ENCODE measurements at regions not wholly inside any gene's neighbourhood (a gene's known extent, or its start where the extent isn't known, plus 50 kb on each side); places are given as distances from the start of the nearest gene placed in this dataset.

DNA sequence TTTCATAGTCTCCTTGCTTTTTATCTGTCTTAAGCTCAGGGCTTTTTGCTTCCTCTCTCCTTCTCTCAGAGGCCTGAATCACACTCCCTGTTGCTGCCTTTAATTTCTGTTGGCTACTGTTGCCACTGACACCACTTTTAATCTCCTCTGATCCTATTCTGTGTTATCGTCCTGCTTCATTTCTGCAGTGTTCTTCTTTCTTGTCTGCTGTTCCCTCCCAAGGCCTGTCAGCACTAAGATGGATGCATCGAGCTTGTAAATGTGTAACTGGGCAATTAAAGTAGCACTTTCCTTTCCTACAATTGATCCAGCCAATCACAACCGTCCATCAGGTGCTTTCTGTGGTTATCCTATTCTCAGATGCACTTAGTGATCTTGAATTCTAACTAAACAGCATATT, 71.3 kb upstream of the VEPH1 start:
- TF ChIP-seq, protein P1, sequence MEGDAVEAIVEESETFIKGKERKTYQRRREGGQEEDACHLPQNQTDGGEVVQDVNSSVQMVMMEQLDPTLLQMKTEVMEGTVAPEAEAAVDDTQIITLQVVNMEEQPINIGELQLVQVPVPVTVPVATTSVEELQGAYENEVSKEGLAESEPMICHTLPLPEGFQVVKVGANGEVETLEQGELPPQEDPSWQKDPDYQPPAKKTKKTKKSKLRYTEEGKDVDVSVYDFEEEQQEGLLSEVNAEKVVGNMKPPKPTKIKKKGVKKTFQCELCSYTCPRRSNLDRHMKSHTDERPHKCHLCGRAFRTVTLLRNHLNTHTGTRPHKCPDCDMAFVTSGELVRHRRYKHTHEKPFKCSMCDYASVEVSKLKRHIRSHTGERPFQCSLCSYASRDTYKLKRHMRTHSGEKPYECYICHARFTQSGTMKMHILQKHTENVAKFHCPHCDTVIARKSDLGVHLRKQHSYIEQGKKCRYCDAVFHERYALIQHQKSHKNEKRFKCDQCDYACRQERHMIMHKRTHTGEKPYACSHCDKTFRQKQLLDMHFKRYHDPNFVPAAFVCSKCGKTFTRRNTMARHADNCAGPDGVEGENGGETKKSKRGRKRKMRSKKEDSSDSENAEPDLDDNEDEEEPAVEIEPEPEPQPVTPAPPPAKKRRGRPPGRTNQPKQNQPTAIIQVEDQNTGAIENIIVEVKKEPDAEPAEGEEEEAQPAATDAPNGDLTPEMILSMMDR (IDR thresholded peaks at IDR 0.05; ENCODE audit: poor library complexity, severe bottlenecking) = no peak
- TF ChIP-seq SMC3 (conservative IDR thresholded peaks at IDR 0.05; ENCODE audit: poor library complexity) (no peak), EZH2 (IDR thresholded peaks at IDR 0.05; ENCODE audit: borderline replicate concordance, insufficient read depth, low read length, poor library complexity, severe bottlenecking) (no peak), EP300 (conservative IDR thresholded peaks at IDR 0.05; ENCODE audit: poor library complexity, severe bottlenecking) (peak; percentile 58), POLR2AphosphoS5 (IDR thresholded peaks at IDR 0.05) (peak; percentile 43), RAD21 (conservative IDR thresholded peaks at IDR 0.05) (no peak), MXI1 (conservative IDR thresholded peaks at IDR 0.05; ENCODE audit: poor library complexity, severe bottlenecking) (no peak), TAF1 (IDR thresholded peaks at IDR 0.05; ENCODE audit: low read depth) (no peak)
- TF ChIP-seq, protein P2, sequence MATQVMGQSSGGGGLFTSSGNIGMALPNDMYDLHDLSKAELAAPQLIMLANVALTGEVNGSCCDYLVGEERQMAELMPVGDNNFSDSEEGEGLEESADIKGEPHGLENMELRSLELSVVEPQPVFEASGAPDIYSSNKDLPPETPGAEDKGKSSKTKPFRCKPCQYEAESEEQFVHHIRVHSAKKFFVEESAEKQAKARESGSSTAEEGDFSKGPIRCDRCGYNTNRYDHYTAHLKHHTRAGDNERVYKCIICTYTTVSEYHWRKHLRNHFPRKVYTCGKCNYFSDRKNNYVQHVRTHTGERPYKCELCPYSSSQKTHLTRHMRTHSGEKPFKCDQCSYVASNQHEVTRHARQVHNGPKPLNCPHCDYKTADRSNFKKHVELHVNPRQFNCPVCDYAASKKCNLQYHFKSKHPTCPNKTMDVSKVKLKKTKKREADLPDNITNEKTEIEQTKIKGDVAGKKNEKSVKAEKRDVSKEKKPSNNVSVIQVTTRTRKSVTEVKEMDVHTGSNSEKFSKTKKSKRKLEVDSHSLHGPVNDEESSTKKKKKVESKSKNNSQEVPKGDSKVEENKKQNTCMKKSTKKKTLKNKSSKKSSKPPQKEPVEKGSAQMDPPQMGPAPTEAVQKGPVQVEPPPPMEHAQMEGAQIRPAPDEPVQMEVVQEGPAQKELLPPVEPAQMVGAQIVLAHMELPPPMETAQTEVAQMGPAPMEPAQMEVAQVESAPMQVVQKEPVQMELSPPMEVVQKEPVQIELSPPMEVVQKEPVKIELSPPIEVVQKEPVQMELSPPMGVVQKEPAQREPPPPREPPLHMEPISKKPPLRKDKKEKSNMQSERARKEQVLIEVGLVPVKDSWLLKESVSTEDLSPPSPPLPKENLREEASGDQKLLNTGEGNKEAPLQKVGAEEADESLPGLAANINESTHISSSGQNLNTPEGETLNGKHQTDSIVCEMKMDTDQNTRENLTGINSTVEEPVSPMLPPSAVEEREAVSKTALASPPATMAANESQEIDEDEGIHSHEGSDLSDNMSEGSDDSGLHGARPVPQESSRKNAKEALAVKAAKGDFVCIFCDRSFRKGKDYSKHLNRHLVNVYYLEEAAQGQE (IDR thresholded peaks at IDR 0.05; ENCODE audit: borderline replicate concordance) = no peak
